ENCODE measurements at regions not wholly inside any gene's neighbourhood (a gene's known extent, or its start where the extent isn't known, plus 50 kb on each side); places are given as distances from the start of the nearest gene placed in this dataset.

- TF ChIP-seq FOXA1 (IDR thresholded peaks at IDR 0.05): no peak
- no peak for TF ChIP-seq FOXK2 (IDR thresholded peaks at IDR 0.05)
- no peak for TF ChIP-seq FOXM1 (IDR thresholded peaks at IDR 0.05; ENCODE audit: borderline replicate concordance)
- TF ChIP-seq SUZ12 (IDR thresholded peaks at IDR 0.05): no peak
- no peak for TF ChIP-seq ARNT (IDR thresholded peaks at IDR 0.05)
- TF ChIP-seq NFRKB (IDR thresholded peaks at IDR 0.05): no peak
- no peak for TF ChIP-seq TARDBP (IDR thresholded peaks at IDR 0.05)
- TF ChIP-seq ZNF384 (IDR thresholded peaks at IDR 0.05): no peak
- TF ChIP-seq PKNOX1 (IDR thresholded peaks at IDR 0.05): no peak
- no peak for TF ChIP-seq SP1 (IDR thresholded peaks at IDR 0.05)
- TF ChIP-seq ELF4 (IDR thresholded peaks at IDR 0.05): no peak
- no peak for TF ChIP-seq BHLHE40 (IDR thresholded peaks at IDR 0.05; ENCODE audit: borderline replicate concordance)
- TF ChIP-seq L3MBTL2 (conservative IDR thresholded peaks at IDR 0.05): no peak
- no peak for TF ChIP-seq LEF1 (IDR thresholded peaks at IDR 0.05; ENCODE audit: borderline replicate concordance)
These were observed 324.9 kb upstream of the MEX3C start for GRCh38 chr18:51522338-51522737.
